NCI-H2196 (cell line): ENCODE measurements at regions not wholly inside any gene's neighbourhood (a gene's known extent, or its start where the extent isn't known, plus 50 kb on each side); places are given as distances from the start of the nearest gene placed in this dataset.
"Not testable (repeated sequence)": the region's sequence is repeated elsewhere in the genome, so short reads cannot be mapped to it uniquely, and the experiment has no call there.

ENCODE experiments used
- DNase-seq: peaks from one replicate; lab custom pipeline; 2025; ENCODE audit not compliant: unreplicated experiment; lab: John Stamatoyannopoulos, UW

DNA sequence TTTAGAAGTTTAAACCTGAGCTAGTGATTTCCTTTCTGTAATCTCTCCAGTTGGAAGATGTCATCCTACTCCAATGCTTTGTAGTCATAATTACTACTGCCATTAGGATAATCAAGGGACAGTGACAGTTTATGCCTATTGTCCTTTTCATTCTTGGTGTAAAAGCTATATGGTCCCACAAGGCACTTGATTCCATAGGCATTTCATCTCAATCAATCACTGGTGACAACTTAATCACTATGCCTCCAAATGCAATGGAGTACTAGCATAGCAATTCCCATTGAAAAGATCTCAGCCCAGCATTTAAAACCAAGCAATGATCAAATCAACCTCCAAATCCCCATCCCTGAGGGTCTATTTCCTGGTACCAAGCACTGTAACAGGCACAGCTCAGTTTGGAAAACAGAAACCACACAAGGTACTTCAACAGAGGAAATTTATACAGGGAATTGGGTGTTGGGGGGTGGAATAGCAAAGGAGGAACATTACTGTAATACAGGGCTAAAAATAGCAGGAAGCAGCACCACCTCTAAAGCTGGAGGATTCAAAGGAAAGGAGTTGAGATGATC, 51.0 kb downstream of the FHIP2A start:
- DNase-seq = no peak

DNA sequence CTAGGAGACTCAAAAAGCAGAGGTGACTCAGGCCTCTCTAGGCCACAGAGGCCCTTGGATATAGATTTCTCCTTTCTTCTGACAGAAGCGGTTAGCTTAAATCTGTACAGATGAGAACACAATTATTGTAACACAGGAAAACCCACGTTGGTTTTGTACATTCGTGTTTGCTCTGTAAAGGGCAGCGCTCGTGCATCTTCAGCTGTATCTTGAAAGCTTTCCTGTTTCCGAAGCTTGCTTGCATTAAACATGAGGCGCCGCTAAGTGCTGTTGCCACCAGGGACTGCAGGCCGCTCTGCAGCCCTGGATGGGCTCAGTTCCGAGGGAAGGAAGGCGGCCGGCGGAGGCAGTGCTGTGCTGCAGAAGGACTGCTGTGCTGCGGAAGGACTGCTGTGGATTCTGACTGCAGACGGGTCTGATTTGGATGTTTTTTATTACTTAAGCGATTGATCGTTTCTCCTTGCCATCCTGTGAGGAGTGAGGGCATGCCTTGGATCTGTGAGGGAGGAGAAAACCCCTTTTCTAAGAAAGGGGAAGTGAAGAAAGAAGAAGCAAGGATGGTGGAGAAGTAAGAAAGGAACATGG, 53.3 kb downstream of the FHIP2A start:
- DNase-seq = no peak

DNA sequence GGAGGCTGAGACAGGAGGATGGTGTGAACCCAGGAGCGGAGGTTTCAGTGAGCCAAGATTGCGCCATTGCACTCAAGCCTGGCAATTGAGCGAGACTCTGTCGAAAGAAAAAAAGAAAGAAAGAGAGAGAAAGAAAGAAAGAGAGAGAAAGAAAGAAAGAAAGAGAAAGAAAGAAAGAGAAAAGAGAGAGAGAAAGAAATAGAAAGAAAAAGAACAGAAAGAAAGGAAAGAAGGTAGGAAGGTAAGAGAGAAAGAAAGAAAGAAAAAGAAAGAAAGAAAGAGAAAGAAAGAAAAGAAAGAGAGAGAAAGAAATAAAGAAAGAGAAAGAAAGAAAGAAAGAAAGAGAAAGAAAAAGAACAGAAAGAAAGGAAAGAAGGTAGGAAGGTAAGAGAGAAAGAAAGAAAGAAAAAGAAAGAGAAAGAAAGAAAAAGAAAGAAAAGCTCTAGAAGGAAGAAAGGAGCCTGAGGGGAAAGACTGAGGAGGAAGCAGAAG, 54.1 kb downstream of the FHIP2A start:
- DNase-seq = not testable (repeated sequence)

DNA sequence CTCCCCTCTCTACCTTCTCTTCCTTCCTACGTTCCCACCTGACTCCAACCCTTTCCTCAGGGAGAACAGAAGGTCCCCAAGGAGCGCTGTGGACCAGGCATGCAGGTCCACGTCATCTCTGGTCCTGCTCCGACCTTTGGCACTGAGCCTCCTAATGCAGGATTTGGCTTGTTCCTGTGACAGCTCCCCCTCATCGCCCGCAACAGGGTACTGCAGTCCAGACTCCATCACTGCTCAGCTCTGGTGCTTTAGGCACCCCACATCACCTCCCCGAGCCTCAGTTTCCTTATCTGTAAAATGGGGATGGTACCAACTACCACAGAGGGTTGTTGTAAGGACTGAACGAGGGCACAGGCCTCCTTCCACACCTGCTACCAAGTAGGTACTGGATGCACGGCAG, 54.6 kb downstream of the FHIP2A start:
- DNase-seq = no peak

DNA sequence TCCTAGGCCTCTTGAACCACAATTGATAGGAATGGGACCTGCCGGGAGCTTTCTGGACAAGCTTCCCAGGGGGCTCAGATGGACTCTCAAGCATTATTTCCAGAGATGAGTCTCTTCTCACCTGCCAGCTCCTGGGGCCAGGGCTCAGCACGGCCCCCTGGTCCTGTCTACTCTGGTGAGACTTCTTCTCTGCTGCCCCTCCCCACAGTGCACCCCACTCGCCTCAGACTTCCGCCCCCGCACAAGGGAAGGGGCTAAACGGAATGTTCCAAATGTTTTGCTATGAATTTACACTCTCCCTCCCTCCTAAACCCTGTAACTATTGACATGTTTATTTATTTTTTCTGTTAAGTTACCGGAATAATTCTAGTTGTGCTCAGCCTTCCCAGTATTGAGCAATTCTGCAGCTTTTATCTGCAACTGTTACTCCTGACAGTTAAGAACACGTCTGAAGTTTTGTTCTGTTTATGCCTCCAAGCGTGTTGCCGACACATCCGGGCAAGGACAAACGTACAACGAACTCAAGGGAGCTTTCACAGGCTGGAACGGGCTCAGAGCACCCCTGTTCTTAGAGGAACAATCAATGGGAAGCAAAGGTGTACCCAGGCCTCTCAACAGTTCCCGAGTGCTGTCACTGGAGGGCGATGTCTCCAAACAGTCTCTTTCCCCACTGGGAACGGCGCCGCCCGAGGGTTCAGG, 55.2 kb downstream of the FHIP2A start:
- peak; percentile 11 for DNase-seq

DNA sequence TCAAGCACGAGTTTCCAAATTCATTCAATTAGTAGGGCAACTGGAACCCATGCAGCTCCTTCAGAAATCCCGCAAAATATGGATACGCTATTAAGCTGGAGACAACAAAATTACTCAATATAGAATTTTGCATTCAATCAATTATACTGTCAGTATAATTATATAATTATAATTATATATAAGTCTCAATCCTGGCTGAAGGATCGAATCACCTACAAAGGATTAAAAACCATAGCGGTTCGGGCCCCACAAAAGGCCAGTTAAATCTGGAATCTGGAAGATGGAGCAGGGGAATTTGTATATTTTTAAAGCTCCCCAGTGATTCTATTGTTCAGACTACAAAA, 55.7 kb downstream of the FHIP2A start:
- no peak for DNase-seq

DNA sequence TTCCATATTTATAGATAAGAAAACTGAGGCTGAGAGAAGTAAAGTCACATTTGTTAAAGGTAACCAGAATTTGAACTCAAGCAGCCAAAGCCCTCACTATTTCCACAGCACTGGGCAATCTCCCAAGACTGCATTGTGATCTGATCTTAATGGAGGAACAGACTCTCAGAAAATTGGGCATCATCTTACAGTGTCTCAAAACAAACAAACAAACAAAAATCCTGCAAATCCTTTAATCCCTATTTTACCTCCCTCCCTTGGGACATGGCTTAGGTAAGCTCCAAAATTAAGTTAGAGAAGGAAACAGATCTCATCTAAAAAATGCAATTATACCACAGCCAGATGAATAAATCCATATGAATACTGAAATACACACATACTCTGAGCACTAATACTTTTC, 57.5 kb downstream of the FHIP2A start:
- no peak for DNase-seq

DNA sequence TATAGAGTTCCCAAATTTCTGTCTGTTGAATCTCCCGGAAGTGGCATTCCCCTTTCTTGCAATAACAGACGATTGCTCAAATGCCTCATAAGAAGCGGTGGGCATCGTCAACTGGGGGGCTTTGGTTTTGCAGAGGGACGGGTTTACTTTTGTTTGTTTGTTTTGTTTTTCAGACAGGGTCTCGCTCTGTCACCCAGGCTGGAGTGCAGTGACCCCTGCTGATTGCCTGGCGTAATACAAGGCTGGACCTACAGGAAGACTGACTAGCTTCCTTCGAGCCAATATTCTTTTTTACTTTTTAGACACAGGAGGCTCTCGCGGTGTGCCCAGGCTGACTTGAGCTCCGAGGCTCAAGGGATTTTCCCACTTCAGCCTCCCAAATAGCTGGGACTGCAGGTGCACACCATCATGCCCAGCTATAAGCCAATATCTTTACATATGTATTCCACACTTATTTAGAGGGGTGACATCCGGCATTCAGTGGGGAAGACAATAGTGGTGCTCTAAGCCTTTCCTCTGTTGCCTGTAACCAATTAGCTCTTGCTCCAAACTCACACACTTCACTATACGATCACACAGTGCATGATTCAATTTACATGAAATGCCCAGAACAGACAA, 58.1 kb downstream of the FHIP2A start:
- no peak for DNase-seq

DNA sequence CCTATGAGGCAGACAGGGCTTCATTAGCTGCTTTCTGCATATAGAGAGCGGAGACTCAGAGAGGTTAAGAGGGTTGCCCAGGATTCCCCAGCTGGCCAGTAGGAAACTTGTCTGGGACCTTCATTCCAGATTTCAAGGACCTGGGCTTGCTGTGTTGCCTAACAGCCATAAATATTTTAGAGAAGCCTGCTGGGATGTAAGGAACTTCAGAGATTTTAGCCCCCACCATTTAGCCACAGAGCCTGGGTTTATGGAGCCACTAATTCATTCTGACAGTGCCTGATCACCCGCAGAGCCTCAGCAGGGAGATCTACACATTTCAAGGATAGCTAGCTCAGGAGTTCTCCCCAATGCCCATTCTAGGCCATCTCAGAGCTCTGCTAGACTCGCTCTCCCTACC, 56.6 kb upstream of the TRUB1 start:
- no peak for DNase-seq

DNA sequence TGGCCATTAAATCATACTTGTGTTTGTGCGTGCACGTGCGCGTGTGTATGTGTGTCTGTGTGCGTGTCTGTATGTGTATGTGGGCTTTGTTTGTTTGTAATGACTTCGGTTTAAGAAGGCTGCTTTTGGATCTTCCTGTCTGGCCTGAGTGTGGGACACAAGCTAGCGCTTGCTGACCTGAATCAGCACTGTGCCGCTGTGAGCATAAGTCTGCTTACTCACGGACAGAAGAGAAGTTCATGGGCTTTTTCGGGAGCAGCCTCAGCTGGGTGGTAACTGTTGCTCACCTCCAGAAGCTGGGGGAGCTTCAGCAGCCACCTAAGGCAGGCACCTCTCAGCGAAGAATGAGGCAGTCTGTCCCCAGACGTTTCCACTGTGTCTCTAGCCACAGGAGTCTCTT, 56.1 kb upstream of the TRUB1 start:
- no peak for DNase-seq

DNA sequence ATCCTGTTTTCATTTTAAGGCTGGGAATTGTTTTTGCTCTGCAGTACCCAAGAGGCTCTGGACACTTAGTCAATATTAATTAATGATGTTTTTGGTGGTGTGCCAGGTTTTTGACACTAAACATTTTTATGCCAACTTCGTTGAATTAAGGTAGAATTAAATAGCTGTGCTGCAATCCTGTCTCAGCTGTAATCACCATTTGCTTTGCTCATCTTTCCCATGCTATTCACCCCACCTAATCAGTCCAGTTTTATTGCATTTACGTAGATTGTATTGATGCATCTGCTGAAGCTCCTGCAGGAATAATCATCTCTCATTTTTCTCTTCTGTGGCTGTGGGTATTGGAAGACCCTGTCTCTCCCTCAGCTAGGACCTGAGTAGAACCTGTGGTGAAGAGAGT, 52.6 kb upstream of the TRUB1 start:
- no peak for DNase-seq
